ENCODE measurements at regions not wholly inside any gene's neighbourhood (a gene's known extent, or its start where the extent isn't known, plus 50 kb on each side); places are given as distances from the start of the nearest gene placed in this dataset.

DNA sequence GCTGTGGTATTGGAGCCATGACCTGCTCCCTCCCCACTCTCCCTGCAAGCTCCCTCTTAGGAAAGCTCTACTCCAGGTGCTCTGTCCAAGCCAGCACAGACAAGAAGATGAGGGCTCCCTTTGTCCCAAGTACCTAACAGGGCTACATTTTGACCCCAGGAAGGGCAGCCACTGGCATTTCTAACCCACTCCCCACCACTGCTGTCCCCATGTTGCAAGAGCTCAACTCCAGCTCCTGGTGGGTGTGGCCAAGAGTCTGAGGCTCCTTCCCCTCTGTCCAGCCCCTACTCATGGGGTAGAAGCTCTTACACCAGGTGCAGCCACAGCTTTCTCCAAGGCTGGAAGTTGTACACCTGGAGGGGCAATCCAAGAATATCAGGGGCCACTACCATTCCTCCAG, 127.0 kb upstream of the NPAS2 start:
- CTCF ChIA-PET = no interaction called here
- TF ChIP-seq ZNF384 (IDR thresholded peaks at IDR 0.05) (no peak), TARDBP (IDR thresholded peaks at IDR 0.05) (no peak), ARNT (IDR thresholded peaks at IDR 0.05) (no peak), LEF1 (IDR thresholded peaks at IDR 0.05; ENCODE audit: borderline replicate concordance) (no peak), FOXA1 (IDR thresholded peaks at IDR 0.05) (no peak), NFRKB (IDR thresholded peaks at IDR 0.05) (no peak), ELF4 (IDR thresholded peaks at IDR 0.05) (no peak), SP1 (IDR thresholded peaks at IDR 0.05) (no peak), L3MBTL2 (conservative IDR thresholded peaks at IDR 0.05) (no peak), BHLHE40 (IDR thresholded peaks at IDR 0.05; ENCODE audit: borderline replicate concordance) (no peak), SUZ12 (IDR thresholded peaks at IDR 0.05) (no peak)
- DNase-seq (ENCODE audit: extremely low spot score) = no peak
- POLR2A ChIA-PET = no interaction called here

DNA sequence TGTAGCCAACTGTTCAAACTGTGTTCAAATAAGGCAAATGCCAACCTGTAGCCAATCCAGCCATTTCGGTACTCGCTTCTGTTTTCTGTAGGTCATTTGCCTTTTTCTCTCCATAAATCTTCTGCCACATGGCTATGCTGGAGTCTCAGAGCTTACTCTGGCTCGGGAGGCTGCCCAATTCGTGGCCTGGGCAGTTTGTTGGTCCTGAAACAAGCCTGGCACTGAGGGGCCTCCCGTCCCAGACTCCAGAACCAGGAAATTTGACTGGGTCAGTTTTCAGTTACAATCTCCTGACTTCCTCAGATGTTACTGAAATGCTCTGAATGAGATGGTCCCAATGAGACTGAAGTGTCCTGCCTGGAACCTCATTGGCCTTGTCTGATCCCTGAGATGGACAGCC, 120.8 kb upstream of the NPAS2 start:
- ChIA-PET CTCF (no interaction called here), POLR2A (no interaction called here)
- no peak for TF ChIP-seq ZNF384 (IDR thresholded peaks at IDR 0.05)
- no peak for DNase-seq (ENCODE audit: extremely low spot score)

DNA sequence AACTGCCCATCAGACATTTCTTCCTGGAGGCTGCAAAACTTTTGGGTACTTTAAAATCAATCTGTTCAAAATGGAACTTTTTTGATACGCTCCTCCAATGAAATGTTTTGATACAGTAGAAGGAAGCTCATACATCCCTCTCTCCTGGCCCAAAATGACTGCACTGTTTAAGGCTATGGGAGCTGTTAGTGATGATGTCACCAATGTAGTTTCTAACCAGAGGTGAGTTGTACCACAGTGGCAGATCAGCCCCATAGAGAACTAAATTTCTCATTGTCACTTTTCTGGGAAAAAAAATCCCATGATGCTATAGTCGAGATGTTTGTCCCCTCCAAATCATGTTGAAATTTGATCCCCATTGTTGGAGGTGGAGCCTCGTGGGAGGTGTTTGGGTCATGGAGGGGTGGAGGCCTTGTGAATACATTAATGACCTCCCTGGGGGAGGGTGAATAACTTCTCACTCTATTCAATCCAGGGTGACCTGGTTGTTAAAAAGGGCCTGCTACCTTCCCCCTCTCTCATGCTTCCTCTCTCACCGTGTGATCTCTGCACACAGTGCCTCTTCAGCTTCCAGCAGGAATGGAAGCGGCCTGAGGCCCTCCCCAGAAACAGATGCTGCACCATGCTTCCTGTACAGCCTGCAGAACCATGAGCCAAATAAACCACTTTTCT, 117.4 kb upstream of the NPAS2 start:
- ChIA-PET POLR2A (no interaction called here), CTCF (no interaction called here)
- TF ChIP-seq SUZ12 (IDR thresholded peaks at IDR 0.05) (no peak), L3MBTL2 (conservative IDR thresholded peaks at IDR 0.05) (no peak), ZNF384 (IDR thresholded peaks at IDR 0.05) (no peak), BHLHE40 (IDR thresholded peaks at IDR 0.05; ENCODE audit: borderline replicate concordance) (no peak), ARNT (IDR thresholded peaks at IDR 0.05) (no peak), TARDBP (IDR thresholded peaks at IDR 0.05) (no peak), SP1 (IDR thresholded peaks at IDR 0.05) (no peak), CTBP1 (IDR thresholded peaks at IDR 0.05; ENCODE audit: borderline replicate concordance) (no peak), FOXM1 (IDR thresholded peaks at IDR 0.05; ENCODE audit: borderline replicate concordance) (no peak)
- TF ChIP-seq, protein P1, sequence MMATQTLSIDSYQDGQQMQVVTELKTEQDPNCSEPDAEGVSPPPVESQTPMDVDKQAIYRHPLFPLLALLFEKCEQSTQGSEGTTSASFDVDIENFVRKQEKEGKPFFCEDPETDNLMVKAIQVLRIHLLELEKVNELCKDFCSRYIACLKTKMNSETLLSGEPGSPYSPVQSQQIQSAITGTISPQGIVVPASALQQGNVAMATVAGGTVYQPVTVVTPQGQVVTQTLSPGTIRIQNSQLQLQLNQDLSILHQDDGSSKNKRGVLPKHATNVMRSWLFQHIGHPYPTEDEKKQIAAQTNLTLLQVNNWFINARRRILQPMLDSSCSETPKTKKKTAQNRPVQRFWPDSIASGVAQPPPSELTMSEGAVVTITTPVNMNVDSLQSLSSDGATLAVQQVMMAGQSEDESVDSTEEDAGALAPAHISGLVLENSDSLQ (IDR thresholded peaks at IDR 0.05) = no peak
- no peak for DNase-seq (ENCODE audit: extremely low spot score)

DNA sequence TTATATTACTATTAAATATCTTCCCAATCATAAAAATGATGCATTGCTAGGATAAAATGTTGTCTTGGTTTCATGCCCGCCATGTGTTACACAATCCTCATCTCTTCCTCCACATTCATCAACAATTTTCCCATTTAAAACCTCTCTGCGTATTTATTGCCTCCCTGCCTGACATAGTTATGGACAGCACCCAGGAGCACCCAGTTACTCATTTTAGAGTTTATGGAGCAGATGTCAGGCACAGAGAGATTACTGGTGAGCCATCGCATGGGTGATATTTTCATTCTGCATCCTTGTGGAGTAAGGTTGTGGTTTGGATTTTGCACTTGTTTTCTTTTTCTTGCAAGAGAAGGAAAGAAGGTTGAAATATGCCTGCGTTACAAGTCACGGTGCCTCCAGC, 116.7 kb upstream of the NPAS2 start:
- no peak for DNase-seq (ENCODE audit: extremely low spot score)
- ChIA-PET CTCF (no interaction called here), POLR2A (no interaction called here)
- TF ChIP-seq TARDBP (IDR thresholded peaks at IDR 0.05) = no peak
- TF ChIP-seq CTBP1 (IDR thresholded peaks at IDR 0.05; ENCODE audit: borderline replicate concordance) = no peak
- TF ChIP-seq, protein P1 (IDR thresholded peaks at IDR 0.05) = no peak
- TF ChIP-seq ARNT (IDR thresholded peaks at IDR 0.05) = no peak

DNA sequence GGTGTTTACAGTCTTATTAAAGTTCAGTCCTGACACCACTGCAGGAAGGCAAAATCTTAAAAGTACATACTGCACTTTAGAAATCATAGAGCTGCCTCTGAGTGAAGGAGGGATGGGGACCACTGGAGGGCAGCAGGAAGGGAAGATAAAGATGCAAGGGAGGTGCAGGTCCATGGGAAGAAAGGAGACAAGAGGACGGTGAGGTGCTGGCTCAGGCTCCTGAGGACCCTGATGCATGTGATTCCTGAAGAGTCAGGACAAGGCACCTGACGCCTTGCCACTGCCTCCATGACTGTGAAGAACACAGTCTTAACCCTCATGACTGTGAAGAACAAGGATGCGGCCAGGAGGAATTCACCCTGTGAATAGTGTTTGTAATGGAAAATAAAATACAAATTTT, 116.2 kb upstream of the NPAS2 start:
- TF ChIP-seq, protein P1 (IDR thresholded peaks at IDR 0.05) = no peak
- TF ChIP-seq HDGF (IDR thresholded peaks at IDR 0.05; ENCODE audit: borderline replicate concordance) (no peak), TARDBP (IDR thresholded peaks at IDR 0.05) (no peak), FOXM1 (IDR thresholded peaks at IDR 0.05; ENCODE audit: borderline replicate concordance) (no peak), ELF4 (IDR thresholded peaks at IDR 0.05) (no peak), SP1 (IDR thresholded peaks at IDR 0.05) (no peak), BHLHE40 (IDR thresholded peaks at IDR 0.05; ENCODE audit: borderline replicate concordance) (no peak), LEF1 (IDR thresholded peaks at IDR 0.05; ENCODE audit: borderline replicate concordance) (no peak), FOXA1 (IDR thresholded peaks at IDR 0.05) (no peak), NFRKB (IDR thresholded peaks at IDR 0.05) (no peak)
- DNase-seq (ENCODE audit: extremely low spot score) = no peak
- POLR2A ChIA-PET = no interaction called here
- CTCF ChIA-PET = no interaction called here

DNA sequence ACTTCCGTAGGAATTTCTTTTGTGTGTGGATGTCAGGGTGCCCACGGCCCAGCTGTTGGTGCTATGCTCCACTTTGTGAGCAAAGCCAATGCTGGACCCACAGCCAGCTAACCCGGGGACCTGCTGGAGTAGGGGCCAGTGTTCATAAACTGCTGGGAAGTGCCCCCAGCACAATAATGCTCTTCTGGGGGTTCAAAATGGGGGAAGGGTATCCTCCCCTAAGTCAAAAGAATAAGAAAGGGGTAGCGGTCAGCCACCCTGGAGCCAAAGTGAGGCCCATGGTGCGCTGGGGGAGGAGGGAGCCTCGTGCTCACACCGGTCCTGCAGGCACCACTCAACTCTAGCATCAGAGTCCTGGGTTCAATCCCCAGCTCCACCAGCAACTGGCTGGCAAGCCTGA, 115.8 kb upstream of the NPAS2 start:
- ChIA-PET POLR2A (no interaction called here), CTCF (no interaction called here)
- DNase-seq (ENCODE audit: extremely low spot score) = no peak
- TF ChIP-seq CTBP1 (IDR thresholded peaks at IDR 0.05; ENCODE audit: borderline replicate concordance) (no peak), FOXA1 (IDR thresholded peaks at IDR 0.05) (no peak), ZNF384 (IDR thresholded peaks at IDR 0.05) (no peak), ARNT (IDR thresholded peaks at IDR 0.05) (no peak), SUZ12 (IDR thresholded peaks at IDR 0.05) (no peak), HDGF (IDR thresholded peaks at IDR 0.05; ENCODE audit: borderline replicate concordance) (no peak), FOXM1 (IDR thresholded peaks at IDR 0.05; ENCODE audit: borderline replicate concordance) (no peak), ELF4 (IDR thresholded peaks at IDR 0.05) (no peak), BHLHE40 (IDR thresholded peaks at IDR 0.05; ENCODE audit: borderline replicate concordance) (no peak), SP1 (IDR thresholded peaks at IDR 0.05) (no peak), L3MBTL2 (conservative IDR thresholded peaks at IDR 0.05) (no peak), TARDBP (IDR thresholded peaks at IDR 0.05) (no peak), FOXK2 (IDR thresholded peaks at IDR 0.05) (no peak)
- TF ChIP-seq, protein P1 (IDR thresholded peaks at IDR 0.05) = no peak
